ENCODE measurements at regions not wholly inside any gene's neighbourhood (a gene's known extent, or its start where the extent isn't known, plus 50 kb on each side); places are given as distances from the start of the nearest gene placed in this dataset.

DNA sequence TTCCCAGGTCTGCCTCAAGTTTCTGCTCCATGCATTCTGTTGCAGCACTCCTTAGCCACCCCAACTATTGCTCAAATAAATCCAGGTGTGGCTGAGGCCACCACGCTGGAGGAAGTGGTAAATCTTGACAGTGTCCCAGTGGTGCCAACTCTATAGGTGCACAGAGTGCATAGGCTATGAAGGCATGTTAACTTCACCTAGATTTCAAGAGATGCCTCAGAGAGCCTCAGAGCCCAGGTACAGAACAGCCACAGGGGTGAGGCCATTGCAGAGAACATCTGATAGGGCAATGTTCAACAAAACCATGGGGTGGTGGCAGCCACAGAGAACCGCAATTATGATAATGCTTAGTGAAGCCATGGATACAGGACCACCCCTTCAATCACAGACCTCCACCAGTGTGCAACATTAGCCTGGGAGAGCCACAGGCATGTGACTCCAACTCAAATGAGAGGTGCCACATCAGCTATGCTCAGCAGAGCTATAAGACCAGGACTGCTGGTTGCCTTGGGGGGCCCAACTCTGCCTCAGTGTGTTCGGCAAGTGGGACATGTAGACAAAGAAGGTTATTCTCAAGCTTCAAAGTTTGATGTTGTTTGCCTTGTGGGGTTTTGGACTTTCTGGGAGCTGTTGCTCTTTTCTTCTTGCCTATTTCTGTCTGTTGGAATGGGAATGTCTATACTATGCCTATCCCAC, 468.7 kb downstream of the ANKRD50 start:
- no peaks in the 10 kb centered on the region for H3K79me2 ChIP-seq (ENCODE audit: insufficient read depth, low read depth, low read length)
- TF ChIP-seq, protein P1, sequence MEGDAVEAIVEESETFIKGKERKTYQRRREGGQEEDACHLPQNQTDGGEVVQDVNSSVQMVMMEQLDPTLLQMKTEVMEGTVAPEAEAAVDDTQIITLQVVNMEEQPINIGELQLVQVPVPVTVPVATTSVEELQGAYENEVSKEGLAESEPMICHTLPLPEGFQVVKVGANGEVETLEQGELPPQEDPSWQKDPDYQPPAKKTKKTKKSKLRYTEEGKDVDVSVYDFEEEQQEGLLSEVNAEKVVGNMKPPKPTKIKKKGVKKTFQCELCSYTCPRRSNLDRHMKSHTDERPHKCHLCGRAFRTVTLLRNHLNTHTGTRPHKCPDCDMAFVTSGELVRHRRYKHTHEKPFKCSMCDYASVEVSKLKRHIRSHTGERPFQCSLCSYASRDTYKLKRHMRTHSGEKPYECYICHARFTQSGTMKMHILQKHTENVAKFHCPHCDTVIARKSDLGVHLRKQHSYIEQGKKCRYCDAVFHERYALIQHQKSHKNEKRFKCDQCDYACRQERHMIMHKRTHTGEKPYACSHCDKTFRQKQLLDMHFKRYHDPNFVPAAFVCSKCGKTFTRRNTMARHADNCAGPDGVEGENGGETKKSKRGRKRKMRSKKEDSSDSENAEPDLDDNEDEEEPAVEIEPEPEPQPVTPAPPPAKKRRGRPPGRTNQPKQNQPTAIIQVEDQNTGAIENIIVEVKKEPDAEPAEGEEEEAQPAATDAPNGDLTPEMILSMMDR (conservative IDR thresholded peaks at IDR 0.05; ENCODE audit: low read length): no peak
- no peak for TF ChIP-seq EZH2phosphoT487 (IDR thresholded peaks at IDR 0.05; ENCODE audit: borderline replicate concordance, low read depth, low read length)
- DNase-seq (ENCODE audit: low spot score): no peak
- no TSS peak for BruUV-seq (replicated peaks)
- intact Hi-C loops (cut with micrococcal nuclease; ENCODE audit: unreplicated experiment): no loop called here
- CTCF ChIA-PET (ENCODE audit: unreplicated experiment): no interaction called here
- H3K4me1 ChIP-seq (ENCODE audit: insufficient read depth, low read length, poor library complexity, severe bottlenecking): no peaks in the 10 kb centered on the region
- H3K9me2 ChIP-seq (ENCODE audit: insufficient read depth, low read length): no peaks in the 10 kb centered on the region; the same call in 1 of the 2 replicates
- POLR2A ChIA-PET: no interaction called here
- H4K20me1 ChIP-seq (ENCODE audit: insufficient read depth, low read length): no peaks in the 10 kb centered on the region
- no peaks in the 10 kb centered on the region for H3K9me3 ChIP-seq (ENCODE audit: low read length)
- no peak overlapping the region for H3K27ac ChIP-seq (ENCODE audit: low read depth, low read length, poor library complexity, severe bottlenecking)
- H2AFZ ChIP-seq (ENCODE audit: low read length): no peak overlapping the region
- no peaks in the 10 kb centered on the region for H3K36me3 ChIP-seq (ENCODE audit: insufficient read depth, low read length)
- no peak overlapping the region for H3K4me2 ChIP-seq (ENCODE audit: low read length)
- H3K4me3 ChIP-seq (ENCODE audit: low read depth, low read length, poor library complexity, severe bottlenecking): no peak overlapping the region

DNA sequence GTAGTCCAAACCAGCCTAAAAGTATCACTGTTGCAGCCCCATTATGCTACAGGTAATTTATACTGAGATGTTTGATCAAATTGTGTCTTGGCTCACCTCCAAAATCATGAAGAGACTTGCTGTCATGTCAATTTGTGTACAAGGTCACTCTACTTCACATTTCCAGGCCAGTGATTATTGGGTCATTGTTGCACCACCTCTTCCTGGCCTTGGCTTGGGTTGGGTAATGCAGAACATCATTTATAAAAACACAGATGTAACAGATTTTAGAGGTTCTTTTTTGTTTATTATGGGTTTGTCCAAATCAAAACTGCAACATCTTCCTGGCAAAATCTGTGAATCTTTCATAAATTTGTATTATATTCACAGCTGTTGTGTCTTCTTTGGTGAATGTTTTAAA, 459.5 kb downstream of the ANKRD50 start:
- no peaks in the 10 kb centered on the region for H3K4me1 ChIP-seq (ENCODE audit: insufficient read depth, low read length, poor library complexity, severe bottlenecking)
- H3K79me2 ChIP-seq (ENCODE audit: insufficient read depth, low read depth, low read length): no peaks in the 10 kb centered on the region
- H3K9me3 ChIP-seq (ENCODE audit: low read length): no peaks in the 10 kb centered on the region
- H3K27ac ChIP-seq (ENCODE audit: low read depth, low read length, poor library complexity, severe bottlenecking): no peak overlapping the region
- H2AFZ ChIP-seq (ENCODE audit: low read length): no peak overlapping the region
- TF ChIP-seq, protein P1 (conservative IDR thresholded peaks at IDR 0.05; ENCODE audit: low read length): no peak
- no peak for TF ChIP-seq EZH2phosphoT487 (IDR thresholded peaks at IDR 0.05; ENCODE audit: borderline replicate concordance, low read depth, low read length)
- no peak for DNase-seq (ENCODE audit: low spot score)
- H3K4me2 ChIP-seq (ENCODE audit: low read length): no peak overlapping the region
- ChIA-PET POLR2A (interaction anchor here (0.7 to 1.2 kb wide), 4 partner anchors 10 to 295 kb away, joined by 3 read pairs; no protein-coding TSS in a partner anchor), CTCF (ENCODE audit: unreplicated experiment) (no interaction called here)
- no peak overlapping the region for H3K4me3 ChIP-seq (ENCODE audit: low read depth, low read length, poor library complexity, severe bottlenecking)
- no peaks in the 10 kb centered on the region for H3K9me2 ChIP-seq (ENCODE audit: insufficient read depth, low read length)
- BruUV-seq (replicated peaks): no TSS peak
- no peaks in the 10 kb centered on the region for H3K36me3 ChIP-seq (ENCODE audit: insufficient read depth, low read length)
- no peaks in the 10 kb centered on the region; the same call in 1 of the 2 replicates for H4K20me1 ChIP-seq (ENCODE audit: insufficient read depth, low read length)
- intact Hi-C loops (cut with micrococcal nuclease; ENCODE audit: unreplicated experiment): loop anchor here (10.0 kb wide), 1 partner anchor 1148 kb away; no protein-coding TSS in a partner anchor

Measured in OCI-LY7 (cell line).